ENCODE measurements at regions not wholly inside any gene's neighbourhood (a gene's known extent, or its start where the extent isn't known, plus 50 kb on each side); places are given as distances from the start of the nearest gene placed in this dataset.
"Not testable (repeated sequence)": the region's sequence is repeated elsewhere in the genome, so short reads cannot be mapped to it uniquely, and the experiment has no call there.

- H3K9me3 ChIP-seq (replicated peaks; ENCODE audit: control insufficient read depth, insufficient read depth, low read depth, low read length); H3K4me2 ChIP-seq (ENCODE audit: insufficient read depth, low read length); CTCF ChIA-PET (ENCODE audit: low intra/inter-chr PET ratio); H3K9me1 ChIP-seq (ENCODE audit: control insufficient read depth, insufficient read depth, low read length); H3K36me3 ChIP-seq (ENCODE audit: control insufficient read depth, insufficient read depth, low read length); H3K79me2 ChIP-seq (ENCODE audit: control insufficient read depth, insufficient read depth, low read length); DNase-seq (ENCODE audit: extremely low read depth in 1 of 4, low spot score in 3 of 4); intact Hi-C loops (cut with micrococcal nuclease); H3K27ac ChIP-seq (ENCODE audit: extremely low read depth, low read depth, low read length); H2AFZ ChIP-seq (ENCODE audit: low read depth, low read length); in situ Hi-C loops (cut with MboI); H3K4me3 ChIP-seq; ATAC-seq; FAIRE-seq; POLR2A ChIA-PET; H3K9ac ChIP-seq (ENCODE audit: insufficient read depth in 1 of 2, low read depth in 2 of 2, low read length in 2 of 2); BruUV-seq (replicated peaks); H4K20me1 ChIP-seq (replicated peaks; ENCODE audit: control insufficient read depth, insufficient read depth, low read length); H3K4me1 ChIP-seq (replicated peaks in 1 of 2; ENCODE audit: control insufficient read depth in 2 of 2, insufficient read depth in 2 of 2, low read length in 2 of 2); H3K27me3 ChIP-seq (ENCODE audit: control insufficient read depth in 2 of 2, insufficient read depth in 2 of 2, low read length in 2 of 2): not testable (repeated sequence)
- WGBS (ENCODE audit: insufficient coverage, low coverage, missing lambda C conversion rate), result 0% methylated on average over 5 of the region's 6 CpGs
Measured at GRCh38 chr6:74343321-74343720, 647.3 kb downstream of the CD109 start.

DNA sequence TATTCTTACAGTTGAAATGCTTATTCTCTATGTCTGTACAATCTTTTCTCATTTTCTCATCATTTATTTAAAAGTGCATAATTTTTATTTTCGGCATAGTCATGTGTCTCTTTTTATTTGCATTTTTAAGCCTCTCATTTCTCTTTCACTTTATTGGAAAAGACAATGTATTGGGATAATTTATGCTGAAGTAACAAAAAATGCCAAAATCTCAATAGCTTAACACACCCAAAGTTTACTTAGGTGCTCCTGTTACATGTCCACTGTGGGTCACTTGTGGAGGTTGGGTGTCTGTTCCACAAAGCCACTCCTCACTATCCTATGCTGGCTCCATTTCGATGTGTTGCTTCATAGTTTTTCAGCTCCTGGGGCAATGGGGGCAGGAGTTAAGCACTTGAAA, 638.7 kb downstream of the CD109 start:
- H3K36me3 ChIP-seq (ENCODE audit: control insufficient read depth, insufficient read depth, low read length), result no peaks in the 10 kb centered on the region
- CTCF ChIA-PET (ENCODE audit: low intra/inter-chr PET ratio), result no interaction called here
- no peak for TF ChIP-seq ETV5 (CRISPR knock-in tag; IDR thresholded peaks at IDR 0.05; ENCODE audit: low read depth)
- TF ChIP-seq ZNF316 (IDR thresholded peaks at IDR 0.05), result peak; percentile 6; the same call in 1 of the 2 replicates
- no peaks in the 10 kb centered on the region for H3K79me2 ChIP-seq (ENCODE audit: control insufficient read depth, insufficient read depth, low read length)
- H3K4me2 ChIP-seq (ENCODE audit: insufficient read depth, low read length), result no peak overlapping the region
- no peak overlapping the region for H3K27ac ChIP-seq (ENCODE audit: extremely low read depth, low read depth, low read length)
- ATAC-seq (no peak), DNase-seq (ENCODE audit: extremely low read depth in 1 of 4, low spot score in 3 of 4) (no peak), FAIRE-seq (no peak)
- no peaks in the 10 kb centered on the region for H3K9me3 ChIP-seq (replicated peaks; ENCODE audit: control insufficient read depth, insufficient read depth, low read depth, low read length)
- POLR2A ChIA-PET, result no interaction called here
- no peaks in the 10 kb centered on the region for H3K27me3 ChIP-seq (ENCODE audit: control insufficient read depth in 2 of 2, insufficient read depth in 2 of 2, low read length in 2 of 2)
- BruUV-seq (replicated peaks), result no TSS peak
- in situ Hi-C loops (cut with MboI), result no loop called here
- H2AFZ ChIP-seq (ENCODE audit: low read depth, low read length), result no peak overlapping the region
- no peak overlapping the region for H3K9ac ChIP-seq (ENCODE audit: insufficient read depth in 1 of 2, low read depth in 2 of 2, low read length in 2 of 2)
- H3K4me1 ChIP-seq (replicated peaks in 1 of 2; ENCODE audit: control insufficient read depth in 2 of 2, insufficient read depth in 2 of 2, low read length in 2 of 2), result no peaks in the 10 kb centered on the region
- intact Hi-C loops (cut with micrococcal nuclease), result no loop called here
- no peaks in the 10 kb centered on the region for H3K9me1 ChIP-seq (ENCODE audit: control insufficient read depth, insufficient read depth, low read length)
- H3K4me3 ChIP-seq, result no peak overlapping the region
- H4K20me1 ChIP-seq (replicated peaks; ENCODE audit: control insufficient read depth, insufficient read depth, low read length), result no peaks in the 10 kb centered on the region
- 0% methylated on average over 2 of the region's 2 CpGs for WGBS (ENCODE audit: insufficient coverage, low coverage, missing lambda C conversion rate)

Measured in K562 (cell line).